B cell (primary cell): ENCODE measurements at regions not wholly inside any gene's neighbourhood (a gene's known extent, or its start where the extent isn't known, plus 50 kb on each side); places are given as distances from the start of the nearest gene placed in this dataset.

Experiments used
- ATAC-seq: fragments of 200-7000 bp; cut with Tn5 transposase; one replicate; pipeline ENCODE4 v1.10.0; 2021; ENCODE audit warnings: low read depth, mild to moderate bottlenecking, moderate number of reproducible peaks, moderate library complexity
- CTCF ChIA-PET: fragments of 350-600 bp; sonication (Branson Sonifier 250); formaldehyde crosslinking; loops from one replicate; lab custom pipeline; 2021; ENCODE audit warnings: antibody characterized with exemption, inconsistent platforms; lab: Charles Lee
- POLR2A ChIA-PET: fragments of 350-600 bp; sonication (Branson Sonifier 250); formaldehyde crosslinking; loops from one replicate; lab custom pipeline; 2021; ENCODE audit warnings: antibody characterized with exemption; lab: Charles Lee
- DNase-seq: peaks from one replicate; pipeline ENCODE4 v3.0.0; 2013
- H2AFZ ChIP-seq: 2 replicates; pipeline ENCODE4 v1.6.1; 2012; ENCODE audit warnings: mild to moderate bottlenecking, low read depth, low read length; ENCODE audit not compliant: insufficient read depth, poor library complexity, severe bottlenecking
- H3K27ac ChIP-seq, 2 donors: 1 replicate in 1 of 2; 2 replicates in 1 of 2; pipeline ENCODE4 v1.5.1; 2012 to 2013; ENCODE audit warnings: low read length in 2 of 2, mild to moderate bottlenecking in 2 of 2, moderate library complexity in 1 of 2
- H3K27me3 ChIP-seq, 4 experiments: fragments of 200-600 bp in 1 of 4; sonication (generic) in 1 of 4; replicated peaks in 1 of 4; 1 replicate in 2 of 4; 2 replicates in 2 of 4; pipeline versions ENCODE4 v1.6.1 to v1.7.0; 2013 to 2016; ENCODE audit warnings: low read length in 3 of 4, mild to moderate bottlenecking in 2 of 4, mixed read lengths in 1 of 4, moderate library complexity in 1 of 4; ENCODE audit not compliant: insufficient read depth in 4 of 4, control insufficient read depth in 3 of 4; ENCODE audit errors: control extremely low read depth in 1 of 4
- H3K36me3 ChIP-seq, 2 experiments: replicated peaks in 1 of 2; 1 replicate in 1 of 2; 2 replicates in 1 of 2; pipeline versions ENCODE4 v1.6.1 to v1.7.1; 2013; ENCODE audit warnings: low read length in 1 of 2; ENCODE audit not compliant: insufficient read depth in 2 of 2, control insufficient read depth in 1 of 2; ENCODE audit errors: control extremely low read depth in 1 of 2, extremely low read depth in 1 of 2
- H3K4me1 ChIP-seq, 2 donors: fragments of 200-600 bp in 1 of 2; sonication (generic) in 1 of 2; 1 replicate in 1 of 2; 2 replicates in 1 of 2; pipeline versions ENCODE4 v1.5.1 to v1.6.1; 2013 to 2017; ENCODE audit warnings: low read length in 2 of 2; ENCODE audit not compliant: control insufficient read depth in 2 of 2, insufficient read depth in 2 of 2
- H3K4me2 ChIP-seq: replicated peaks from 2 replicates; pipeline ENCODE3; 2012; ENCODE audit warnings: mild to moderate bottlenecking, low read depth, low read length; ENCODE audit not compliant: poor library complexity, severe bottlenecking
- H3K4me3 ChIP-seq, 5 experiments: fragments of 200-600 bp in 1 of 5; sonication (generic) in 1 of 5; 1 replicate in 3 of 5; 2 replicates in 2 of 5; pipeline versions ENCODE4 v1.5.1 to v1.7.0; 2011 to 2016; ENCODE audit warnings: low read length in 4 of 5, mild to moderate bottlenecking in 4 of 5, low read depth in 2 of 5, control low read depth in 1 of 5, moderate library complexity in 1 of 5; ENCODE audit not compliant: insufficient read depth in 1 of 5; ENCODE audit errors: control extremely low read depth in 1 of 5, extremely low read depth in 1 of 5
- H3K79me2 ChIP-seq: fragments of 200-600 bp; sonication (generic); one replicate; pipeline ENCODE4 v1.6.0; 2016; ENCODE audit warnings: low read length; ENCODE audit not compliant: control insufficient read depth, insufficient read depth
- H3K9ac ChIP-seq: fragments of 200-600 bp; sonication (generic); 2 replicates; pipeline ENCODE4 v1.6.1; 2017; ENCODE audit warnings: mild to moderate bottlenecking, low read length, moderate library complexity
- H3K9me3 ChIP-seq, 3 donors: one replicate each; pipeline versions ENCODE4 v1.6.1 to v1.7.1; 2013; ENCODE audit warnings: low read length in 2 of 3; ENCODE audit not compliant: control insufficient read depth in 2 of 3, insufficient read depth in 1 of 3; ENCODE audit errors: control extremely low read depth in 1 of 3
- H4K20me1 ChIP-seq: 2 replicates; pipeline ENCODE4 v1.6.0; 2012; ENCODE audit warnings: mild to moderate bottlenecking, low read length; ENCODE audit not compliant: insufficient read depth, control insufficient read depth, poor library complexity, severe bottlenecking
- H3K27ac Mint-ChIP-seq: one replicate; pipeline ENCODE4 v1.8.0; 2021; ENCODE audit warnings: mixed read lengths
- H3K27me3 Mint-ChIP-seq: one replicate; pipeline ENCODE4 v1.8.0; 2021; ENCODE audit warnings: mixed read lengths
- H3K4me1 Mint-ChIP-seq: one replicate; pipeline ENCODE4 v1.8.0; 2021; ENCODE audit warnings: mixed read lengths
- H3K4me3 Mint-ChIP-seq: one replicate; pipeline ENCODE4 v1.8.0; 2021; ENCODE audit warnings: mixed read lengths
- H3K9me3 Mint-ChIP-seq: one replicate; pipeline ENCODE4 v1.8.0; 2022; ENCODE audit warnings: mixed read lengths; ENCODE audit not compliant: insufficient read depth
- CTCF ChIP-seq: fragments of 200-600 bp; IDR thresholded peaks from one replicate; pipeline ENCODE4 v1.8.0; 2022; ENCODE audit warnings: antibody characterized with exemption, mild to moderate bottlenecking
- EZH2 ChIP-seq: IDR thresholded peaks from 2 replicates; pipeline ENCODE4 v1.6.1; 2012; ENCODE audit warnings: borderline replicate concordance, low read depth, mild to moderate bottlenecking, moderate library complexity, low read length; ENCODE audit not compliant: insufficient read depth, poor library complexity, severe bottlenecking
- WGBS: methylation state at CpG from one replicate; pipeline ENCODE4 v1.1.5; 2013; ENCODE audit warnings: missing lambda C conversion rate; ENCODE audit not compliant: insufficient coverage; 5-methylcytosine and 5-hydroxymethylcytosine counted together
- intact Hi-C: fragments of 100-400 bp; cut with micrococcal nuclease; formaldehyde crosslinking; loops from one replicate; pipeline ENCODE4 v1.10.0; 2022

- no peak overlapping the region for H3K9ac ChIP-seq
- H3K4me1 ChIP-seq, result no peaks in the 10 kb centered on the region
- ChIA-PET CTCF (interaction anchor here (1.1 to 1.4 kb wide), 2 partner anchors 10 to 12 kb away, joined by 3 read pairs; no protein-coding TSS in a partner anchor), POLR2A (no interaction called here)
- no peak overlapping the region for H3K4me2 ChIP-seq
- H3K27ac Mint-ChIP-seq, result no peak overlapping the region
- ATAC-seq (no peak), DNase-seq (no peak)
- intact Hi-C loops, result no loop called here
- H3K27me3 Mint-ChIP-seq, result no peaks in the 10 kb centered on the region
- H3K4me3 ChIP-seq, result no peak overlapping the region
- H3K9me3 ChIP-seq, result peaks cover 0 to 3% (median 1%) of the 10 kb centered on the region in 3 donors
- H2AFZ ChIP-seq, result no peak overlapping the region
- no peak overlapping the region for H3K27ac ChIP-seq
- TF ChIP-seq CTCF, result no peak
- no peak for TF ChIP-seq EZH2
- H4K20me1 ChIP-seq, result no peaks in the 10 kb centered on the region
- no peaks in the 10 kb centered on the region for H3K27me3 ChIP-seq
- no peaks in the 10 kb centered on the region for H3K4me1 Mint-ChIP-seq
- no peaks in the 10 kb centered on the region for H3K9me3 Mint-ChIP-seq
- H3K36me3 ChIP-seq, result no peaks in the 10 kb centered on the region
- no peak overlapping the region for H3K4me3 Mint-ChIP-seq
- H3K79me2 ChIP-seq, result no peaks in the 10 kb centered on the region
These were observed 262.1 kb downstream of the HS3ST1 start for GRCh38 chr4:11166606-11167005.

- intact Hi-C loops, result no loop called here
- H3K4me2 ChIP-seq, result no peak overlapping the region
- H3K27ac ChIP-seq, result no peak overlapping the region
- H3K4me1 ChIP-seq, result no peaks in the 10 kb centered on the region
- no peak for ATAC-seq
- TF ChIP-seq EZH2 (no peak), CTCF (no peak)
- H2AFZ ChIP-seq, result no peak overlapping the region
- no peak for DNase-seq
- Mint-ChIP-seq H3K9me3 (no peaks in the 10 kb centered on the region), H3K4me3 (no peak overlapping the region), H3K27ac (no peak overlapping the region), H3K27me3 (no peaks in the 10 kb centered on the region), H3K4me1 (no peaks in the 10 kb centered on the region)
- no peaks in the 10 kb centered on the region for H3K79me2 ChIP-seq
- no peaks in the 10 kb centered on the region for H4K20me1 ChIP-seq
- H3K27me3 ChIP-seq, result no peaks in the 10 kb centered on the region
- ChIA-PET POLR2A (no interaction called here), CTCF (interaction anchor here (1.1 to 1.4 kb wide), 2 partner anchors 10 to 12 kb away, joined by 3 read pairs; no protein-coding TSS in a partner anchor)
- H3K4me3 ChIP-seq, result no peak overlapping the region
- no peak overlapping the region for H3K9ac ChIP-seq
- no CpG with 5 or more reads among the region's 4 CpGs for WGBS
- peaks cover 0 to 3% (median 1%) of the 10 kb centered on the region in 3 donors for H3K9me3 ChIP-seq
- no peaks in the 10 kb centered on the region for H3K36me3 ChIP-seq
These were observed 262.7 kb downstream of the HS3ST1 start for GRCh38 chr4:11166034-11166433.
